ENCODE measurements at regions not wholly inside any gene's neighbourhood (a gene's known extent, or its start where the extent isn't known, plus 50 kb on each side); places are given as distances from the start of the nearest gene placed in this dataset.

- Histone ChIP-seq H3K9me3 (ENCODE audit: control insufficient read depth in 1 of 2, insufficient read depth in 1 of 2, low read depth in 1 of 2, low read length in 2 of 2) (no peaks in the 10 kb centered on the region), H3K27ac (ENCODE audit: low read depth, low read length) (no peak overlapping the region), H3K4me2 (ENCODE audit: low read length) (no peak overlapping the region), H4K20me1 (ENCODE audit: insufficient read depth) (no peaks in the 10 kb centered on the region), H2AFZ (ENCODE audit: low read depth, low read length, poor library complexity, severe bottlenecking) (no peak overlapping the region), H3K36me3 (ENCODE audit: control insufficient read depth in 1 of 2, insufficient read depth in 2 of 2, low read length in 2 of 2) (no peaks in the 10 kb centered on the region), H3K4me3 (replicated peaks in 1 of 2; ENCODE audit: low read depth in 1 of 2, low read length in 2 of 2) (no peak overlapping the region), H3K79me2 (ENCODE audit: insufficient read depth, low read length) (no peaks in the 10 kb centered on the region), H3K9me2 (ENCODE audit: insufficient read depth) (no peaks in the 10 kb centered on the region), H3K9ac (ENCODE audit: low read length) (no peak overlapping the region), H3K4me1 (ENCODE audit: control insufficient read depth in 1 of 2, insufficient read depth in 2 of 2, low read length in 2 of 2) (peaks cover 0 to 3% of the 10 kb centered on the region in 2 experiments; a peak in 1 of 4 replicates), H3K27me3 (ENCODE audit: insufficient read depth, low read length) (no peaks in the 10 kb centered on the region)
- ChIA-PET RAD21 (ENCODE audit: low non-redundant PET in 1 of 2, low total read pairs in 2 of 2, uncharacterized antibody in 2 of 2, unreplicated experiment in 2 of 2) (no interaction called here), CTCF (no interaction called here), POLR2A (no interaction called here)
- BruUV-seq (replicated peaks): no TSS peak
- intact Hi-C loops (cut with micrococcal nuclease): no loop called here
- TF ChIP-seq REST (IDR thresholded peaks at IDR 0.05; ENCODE audit: low read depth): no peak
- no peak for TF ChIP-seq CEBPB (IDR thresholded peaks at IDR 0.05; ENCODE audit: low read depth)
- no peak for TF ChIP-seq JUND (IDR thresholded peaks at IDR 0.05)
- no peak for TF ChIP-seq ZNF274 (IDR thresholded peaks at IDR 0.05; ENCODE audit: low read depth, low read length)
- TF ChIP-seq RAD21 (IDR thresholded peaks at IDR 0.05; ENCODE audit: low read depth): no peak
- ATAC-seq: no peak
- no peak for DNase-seq (ENCODE audit: low read depth, low spot score)
These were observed 609.7 kb downstream of the SLC16A7 start for GRCh38 chr12:60205500-60205899.

- Histone ChIP-seq H3K9ac (ENCODE audit: low read length) (no peak overlapping the region), H3K4me1 (ENCODE audit: control insufficient read depth in 1 of 2, insufficient read depth in 2 of 2, low read length in 2 of 2) (peaks cover 0 to 3% of the 10 kb centered on the region in 2 experiments; a peak in 1 of 4 replicates), H3K4me2 (ENCODE audit: low read length) (no peak overlapping the region), H3K4me3 (replicated peaks in 1 of 2; ENCODE audit: low read depth in 1 of 2, low read length in 2 of 2) (no peak overlapping the region), H3K9me2 (ENCODE audit: insufficient read depth) (no peaks in the 10 kb centered on the region), H3K36me3 (ENCODE audit: control insufficient read depth in 1 of 2, insufficient read depth in 2 of 2, low read length in 2 of 2) (no peaks in the 10 kb centered on the region), H2AFZ (ENCODE audit: low read depth, low read length, poor library complexity, severe bottlenecking) (no peak overlapping the region), H4K20me1 (ENCODE audit: insufficient read depth) (no peaks in the 10 kb centered on the region), H3K27me3 (ENCODE audit: insufficient read depth, low read length) (no peaks in the 10 kb centered on the region), H3K27ac (ENCODE audit: low read depth, low read length) (no peak overlapping the region), H3K79me2 (ENCODE audit: insufficient read depth, low read length) (no peaks in the 10 kb centered on the region), H3K9me3 (ENCODE audit: control insufficient read depth in 1 of 2, insufficient read depth in 1 of 2, low read depth in 1 of 2, low read length in 2 of 2) (no peaks in the 10 kb centered on the region)
- DNase-seq (ENCODE audit: low read depth, low spot score) (no peak), ATAC-seq (no peak)
- ChIA-PET CTCF (no interaction called here), RAD21 (ENCODE audit: low non-redundant PET in 1 of 2, low total read pairs in 2 of 2, uncharacterized antibody in 2 of 2, unreplicated experiment in 2 of 2) (no interaction called here), POLR2A (no interaction called here)
- intact Hi-C loops (cut with micrococcal nuclease): no loop called here
- BruUV-seq (replicated peaks): no TSS peak
- TF ChIP-seq ZBTB33 (IDR thresholded peaks at IDR 0.05; ENCODE audit: extremely low read depth, insufficient replicate concordance, low read length) (no peak), POLR2AphosphoS5 (IDR thresholded peaks at IDR 0.05; ENCODE audit: low read depth, low read length) (no peak), CTCF (IDR thresholded peaks at IDR 0.05 in 2 of 3, conservative IDR thresholded peaks at IDR 0.05 in 1 of 3; ENCODE audit: borderline replicate concordance in 1 of 3, insufficient read depth in 1 of 3, low read depth in 2 of 3, low read length in 2 of 3) (no peak), ZFX (IDR thresholded peaks at IDR 0.05) (no peak), YY1 (IDR thresholded peaks at IDR 0.05; ENCODE audit: extremely low read depth, insufficient replicate concordance, low read depth, low read length) (no peak), ELF1 (IDR thresholded peaks at IDR 0.05; ENCODE audit: borderline replicate concordance, low read depth) (no peak), FOSL1 (IDR thresholded peaks at IDR 0.05; ENCODE audit: low read depth) (no peak), TCF7L2 (IDR thresholded peaks at IDR 0.05; ENCODE audit: borderline replicate concordance, extremely low read depth, insufficient read depth, insufficient read length) (no peak), ZNF274 (IDR thresholded peaks at IDR 0.05; ENCODE audit: low read depth, low read length) (no peak), POLR2A (IDR thresholded peaks at IDR 0.05; ENCODE audit: borderline replicate concordance, extremely low read depth, insufficient read depth, insufficient read length) (no peak)
These were observed 613.7 kb downstream of the SLC16A7 start for GRCh38 chr12:60209521-60209920.
